ENCODE measurements at regions not wholly inside any gene's neighbourhood (a gene's known extent, or its start where the extent isn't known, plus 50 kb on each side); places are given as distances from the start of the nearest gene placed in this dataset.

- no peak overlapping the region for H3K4ac ChIP-seq (ENCODE audit: low read depth, low read length)
- H3K9ac ChIP-seq (ENCODE audit: low read length): no peak overlapping the region
- H3K36me3 ChIP-seq (ENCODE audit: control insufficient read depth, insufficient read depth, low read length): no peaks in the 10 kb centered on the region
- H2BK5ac ChIP-seq (ENCODE audit: low read length): no peak overlapping the region
- WGBS (ENCODE audit: extremely low coverage, insufficient coverage, low lambda C conversion rate): no CpG with 5 or more reads among the region's 2 CpGs
- no peak overlapping the region for H2BK15ac ChIP-seq (replicated peaks; ENCODE audit: low read depth)
- no peak overlapping the region for H4K5ac ChIP-seq (ENCODE audit: low read length)
- H2BK120ac ChIP-seq (ENCODE audit: low read depth, low read length): no peak overlapping the region
- H3K4me2 ChIP-seq (ENCODE audit: low read length): no peak overlapping the region
- H3K27me3 ChIP-seq (ENCODE audit: insufficient read depth, low read length, poor library complexity): no peaks in the 10 kb centered on the region
- H3K18ac ChIP-seq (ENCODE audit: low read length): no peak overlapping the region
- H3K4me1 ChIP-seq (ENCODE audit: control insufficient read depth, low read depth, low read length): no peaks in the 10 kb centered on the region
- H3K27ac ChIP-seq (ENCODE audit: low read depth, low read length): no peak overlapping the region
- no peak overlapping the region for H3K56ac ChIP-seq (ENCODE audit: low read length)
- H2AK5ac ChIP-seq (ENCODE audit: low read length): no peak overlapping the region
- no peaks in the 10 kb centered on the region for H3K79me1 ChIP-seq (ENCODE audit: low read length)
- no peak for DNase-seq
- H3K4me3 ChIP-seq (ENCODE audit: low read length): no peak overlapping the region
- H4K8ac ChIP-seq (ENCODE audit: low read depth, low read length): no peak overlapping the region
- H3K79me2 ChIP-seq (ENCODE audit: control insufficient read depth, insufficient read depth, low read length): no peaks in the 10 kb centered on the region
- no peak overlapping the region for H3K23ac ChIP-seq (ENCODE audit: low read length)
These were observed 93.4 kb downstream of the TENT4A start for GRCh38 chr5:6806668-6807067.

GRCh38 chr5:6808462-6808861 is 95.2 kb downstream of the TENT4A start:
- no peaks in the 10 kb centered on the region for H3K27me3 ChIP-seq (ENCODE audit: insufficient read depth, low read length, poor library complexity)
- no CpG with 5 or more reads among the region's 7 CpGs for WGBS (ENCODE audit: extremely low coverage, insufficient coverage, low lambda C conversion rate)
- no peak overlapping the region for H4K8ac ChIP-seq (ENCODE audit: low read depth, low read length)

GRCh38 chr5:6810641-6811405 is 97.6 kb downstream of the TENT4A start:
- Histone ChIP-seq H3K4me2 (ENCODE audit: low read length) (no peak overlapping the region), H3K23ac (ENCODE audit: low read length) (no peak overlapping the region), H3K79me1 (ENCODE audit: low read length) (no peaks in the 10 kb centered on the region), H3K4ac (ENCODE audit: low read depth, low read length) (no peak overlapping the region), H3K27me3 (ENCODE audit: insufficient read depth, low read length, poor library complexity) (no peaks in the 10 kb centered on the region), H3K18ac (ENCODE audit: low read length) (no peak overlapping the region), H2AK5ac (ENCODE audit: low read length) (no peak overlapping the region), H3K56ac (ENCODE audit: low read length) (no peak overlapping the region), H2BK15ac (replicated peaks; ENCODE audit: low read depth) (no peak overlapping the region), H3K79me2 (ENCODE audit: control insufficient read depth, insufficient read depth, low read length) (no peaks in the 10 kb centered on the region), H3K4me1 (ENCODE audit: control insufficient read depth, low read depth, low read length) (no peaks in the 10 kb centered on the region), H2BK5ac (ENCODE audit: low read length) (no peak overlapping the region), H3K36me3 (ENCODE audit: control insufficient read depth, insufficient read depth, low read length) (no peaks in the 10 kb centered on the region), H3K27ac (ENCODE audit: low read depth, low read length) (no peak overlapping the region), H3K9ac (ENCODE audit: low read length) (no peak overlapping the region), H3K4me3 (ENCODE audit: low read length) (no peak overlapping the region), H4K8ac (ENCODE audit: low read depth, low read length) (no peak overlapping the region), H2BK120ac (ENCODE audit: low read depth, low read length) (no peak overlapping the region), H4K5ac (ENCODE audit: low read length) (no peak overlapping the region)
- no peak for DNase-seq
- WGBS (ENCODE audit: extremely low coverage, insufficient coverage, low lambda C conversion rate): no CpG with 5 or more reads among the region's 8 CpGs

More at GRCh38 chr5:6808462-6808861, 95.2 kb downstream of the TENT4A start:
- Histone ChIP-seq H3K4me2 (ENCODE audit: low read length) (no peak overlapping the region), H3K79me1 (ENCODE audit: low read length) (no peaks in the 10 kb centered on the region), H3K36me3 (ENCODE audit: control insufficient read depth, insufficient read depth, low read length) (no peaks in the 10 kb centered on the region), H3K79me2 (ENCODE audit: control insufficient read depth, insufficient read depth, low read length) (no peaks in the 10 kb centered on the region), H3K4me3 (ENCODE audit: low read length) (no peak overlapping the region), H4K5ac (ENCODE audit: low read length) (no peak overlapping the region), H3K9ac (ENCODE audit: low read length) (no peak overlapping the region), H2BK15ac (replicated peaks; ENCODE audit: low read depth) (no peak overlapping the region), H3K18ac (ENCODE audit: low read length) (no peak overlapping the region), H3K4ac (ENCODE audit: low read depth, low read length) (no peak overlapping the region), H3K56ac (ENCODE audit: low read length) (no peak overlapping the region), H2BK5ac (ENCODE audit: low read length) (no peak overlapping the region), H3K23ac (ENCODE audit: low read length) (no peak overlapping the region), H2AK5ac (ENCODE audit: low read length) (no peak overlapping the region), H3K4me1 (ENCODE audit: control insufficient read depth, low read depth, low read length) (no peaks in the 10 kb centered on the region), H2BK120ac (ENCODE audit: low read depth, low read length) (no peak overlapping the region), H3K27ac (ENCODE audit: low read depth, low read length) (no peak overlapping the region)
- DNase-seq: no peak

GRCh38 chr5:6812091-6812490 is 98.9 kb downstream of the TENT4A start:
- Histone ChIP-seq H3K79me1 (ENCODE audit: low read length) (no peaks in the 10 kb centered on the region), H4K8ac (ENCODE audit: low read depth, low read length) (no peak overlapping the region), H2BK120ac (ENCODE audit: low read depth, low read length) (no peak overlapping the region), H3K18ac (ENCODE audit: low read length) (no peak overlapping the region), H3K23ac (ENCODE audit: low read length) (no peak overlapping the region), H3K36me3 (ENCODE audit: control insufficient read depth, insufficient read depth, low read length) (no peaks in the 10 kb centered on the region), H3K4me3 (ENCODE audit: low read length) (no peak overlapping the region), H2AK5ac (ENCODE audit: low read length) (no peak overlapping the region), H3K56ac (ENCODE audit: low read length) (no peak overlapping the region), H2BK15ac (replicated peaks; ENCODE audit: low read depth) (no peak overlapping the region), H4K5ac (ENCODE audit: low read length) (no peak overlapping the region), H3K27me3 (ENCODE audit: insufficient read depth, low read length, poor library complexity) (no peaks in the 10 kb centered on the region), H3K9ac (ENCODE audit: low read length) (no peak overlapping the region), H3K4me2 (ENCODE audit: low read length) (no peak overlapping the region), H3K27ac (ENCODE audit: low read depth, low read length) (no peak overlapping the region), H3K79me2 (ENCODE audit: control insufficient read depth, insufficient read depth, low read length) (no peaks in the 10 kb centered on the region), H3K4ac (ENCODE audit: low read depth, low read length) (no peak overlapping the region), H3K4me1 (ENCODE audit: control insufficient read depth, low read depth, low read length) (no peaks in the 10 kb centered on the region), H2BK5ac (ENCODE audit: low read length) (no peak overlapping the region)
- DNase-seq: no peak
- WGBS (ENCODE audit: extremely low coverage, insufficient coverage, low lambda C conversion rate): no CpG with 5 or more reads among the region's 4 CpGs

- Histone ChIP-seq H2BK120ac (ENCODE audit: low read depth, low read length) (no peak overlapping the region), H3K23ac (ENCODE audit: low read length) (no peak overlapping the region), H3K36me3 (ENCODE audit: control insufficient read depth, insufficient read depth, low read length) (no peaks in the 10 kb centered on the region), H3K56ac (ENCODE audit: low read length) (no peak overlapping the region), H2BK15ac (replicated peaks; ENCODE audit: low read depth) (no peak overlapping the region), H3K9ac (ENCODE audit: low read length) (no peak overlapping the region), H3K79me1 (ENCODE audit: low read length) (no peaks in the 10 kb centered on the region), H3K27ac (ENCODE audit: low read depth, low read length) (no peak overlapping the region), H3K4ac (ENCODE audit: low read depth, low read length) (no peak overlapping the region), H3K79me2 (ENCODE audit: control insufficient read depth, insufficient read depth, low read length) (no peaks in the 10 kb centered on the region), H4K8ac (ENCODE audit: low read depth, low read length) (no peak overlapping the region), H2AK5ac (ENCODE audit: low read length) (no peak overlapping the region), H3K4me1 (ENCODE audit: control insufficient read depth, low read depth, low read length) (no peaks in the 10 kb centered on the region), H3K4me2 (ENCODE audit: low read length) (no peak overlapping the region), H4K5ac (ENCODE audit: low read length) (no peak overlapping the region), H2BK5ac (ENCODE audit: low read length) (no peak overlapping the region), H3K18ac (ENCODE audit: low read length) (no peak overlapping the region), H3K27me3 (ENCODE audit: insufficient read depth, low read length, poor library complexity) (no peaks in the 10 kb centered on the region), H3K4me3 (ENCODE audit: low read length) (no peak overlapping the region)
- WGBS (ENCODE audit: extremely low coverage, insufficient coverage, low lambda C conversion rate): no CpG with 5 or more reads among the region's 8 CpGs
- DNase-seq: no peak
These were observed 99.8 kb downstream of the TENT4A start for GRCh38 chr5:6812800-6813731.

Measured in mesendoderm (in vitro differentiated cells).